ENCODE measurements at regions not wholly inside any gene's neighbourhood (a gene's known extent, or its start where the extent isn't known, plus 50 kb on each side); places are given as distances from the start of the nearest gene placed in this dataset.

DNA sequence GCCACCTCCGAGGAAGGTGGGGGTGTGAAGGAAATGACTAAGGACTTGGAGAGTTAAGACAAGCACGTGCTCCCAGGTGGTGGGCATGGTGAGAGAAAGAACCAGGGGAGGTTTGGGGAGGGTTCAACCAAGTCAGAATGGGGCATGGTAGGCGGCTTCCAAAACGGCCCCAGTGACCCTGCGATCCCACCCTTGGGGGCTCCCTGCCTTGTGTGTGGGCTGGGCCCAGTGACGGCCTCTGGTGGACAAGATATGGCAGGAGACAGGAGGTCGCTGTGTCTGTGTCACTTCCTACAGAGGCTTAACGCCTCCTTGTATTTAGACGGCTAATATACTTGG, 51.3 kb upstream of the IRX4 start:
- no peak for TF ChIP-seq ZNF274 (IDR thresholded peaks at IDR 0.05; ENCODE audit: low read depth, low read length)
- H3K4me3 ChIP-seq (ENCODE audit: low read length) = no peak overlapping the region

GRCh38 chr5:1933364-1934055, 50.8 kb upstream of the IRX4 start:
- no peak overlapping the region for H3K4me3 ChIP-seq (ENCODE audit: low read length)
- no peak for TF ChIP-seq ZNF274 (IDR thresholded peaks at IDR 0.05; ENCODE audit: low read depth, low read length)

Data from GM08714 (cell line).